ENCODE measurements at regions not wholly inside any gene's neighbourhood (a gene's known extent, or its start where the extent isn't known, plus 50 kb on each side); places are given as distances from the start of the nearest gene placed in this dataset. TPM values are rescaled to one million over a fixed set of nuclear protein-coding genes. Genes with fewer than 3 reads are reported as not detected.

Small RNA genes in the stretch of these regions (small RNA-seq; reads per million reads assigned to genes)
- not detected for gene RF00322 (ENCODE audit: low read depth)
- not detected for gene RNU6-499P (ENCODE audit: low read depth)

All from mesenchymal stem cell (in vitro differentiated cells and primary cell).